ENCODE measurements at regions not wholly inside any gene's neighbourhood (a gene's known extent, or its start where the extent isn't known, plus 50 kb on each side); places are given as distances from the start of the nearest gene placed in this dataset.

DNA sequence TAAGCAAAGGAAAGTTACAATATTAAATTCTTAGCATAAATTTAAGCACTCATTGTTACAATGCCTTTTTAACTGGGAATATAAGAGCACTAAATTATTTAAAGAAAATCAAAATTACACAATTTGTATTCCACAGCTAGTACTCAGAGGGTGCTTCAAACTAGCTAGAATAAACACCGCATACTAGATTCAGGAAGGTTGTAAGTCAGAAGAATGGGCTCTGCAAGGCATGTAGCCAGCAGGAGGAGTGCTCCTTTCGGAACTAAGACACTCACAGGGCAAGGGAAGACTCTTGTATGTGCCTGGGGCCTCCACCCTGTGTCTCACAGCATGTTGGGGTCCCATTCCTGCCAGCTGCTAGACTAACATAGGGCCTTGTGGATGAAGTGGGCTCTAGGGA, 327.7 kb upstream of the ALCAM start:
- TF ChIP-seq, protein P1, sequence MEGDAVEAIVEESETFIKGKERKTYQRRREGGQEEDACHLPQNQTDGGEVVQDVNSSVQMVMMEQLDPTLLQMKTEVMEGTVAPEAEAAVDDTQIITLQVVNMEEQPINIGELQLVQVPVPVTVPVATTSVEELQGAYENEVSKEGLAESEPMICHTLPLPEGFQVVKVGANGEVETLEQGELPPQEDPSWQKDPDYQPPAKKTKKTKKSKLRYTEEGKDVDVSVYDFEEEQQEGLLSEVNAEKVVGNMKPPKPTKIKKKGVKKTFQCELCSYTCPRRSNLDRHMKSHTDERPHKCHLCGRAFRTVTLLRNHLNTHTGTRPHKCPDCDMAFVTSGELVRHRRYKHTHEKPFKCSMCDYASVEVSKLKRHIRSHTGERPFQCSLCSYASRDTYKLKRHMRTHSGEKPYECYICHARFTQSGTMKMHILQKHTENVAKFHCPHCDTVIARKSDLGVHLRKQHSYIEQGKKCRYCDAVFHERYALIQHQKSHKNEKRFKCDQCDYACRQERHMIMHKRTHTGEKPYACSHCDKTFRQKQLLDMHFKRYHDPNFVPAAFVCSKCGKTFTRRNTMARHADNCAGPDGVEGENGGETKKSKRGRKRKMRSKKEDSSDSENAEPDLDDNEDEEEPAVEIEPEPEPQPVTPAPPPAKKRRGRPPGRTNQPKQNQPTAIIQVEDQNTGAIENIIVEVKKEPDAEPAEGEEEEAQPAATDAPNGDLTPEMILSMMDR (IDR thresholded peaks at IDR 0.05; ENCODE audit: low read depth, low read length, missing control alignments), result no peak
- DNase-seq (ENCODE audit: extremely low read depth, low read depth), result no peak
- no peak overlapping the region for H3K4me3 ChIP-seq (replicated peaks; ENCODE audit: low read depth, low read length)

DNA sequence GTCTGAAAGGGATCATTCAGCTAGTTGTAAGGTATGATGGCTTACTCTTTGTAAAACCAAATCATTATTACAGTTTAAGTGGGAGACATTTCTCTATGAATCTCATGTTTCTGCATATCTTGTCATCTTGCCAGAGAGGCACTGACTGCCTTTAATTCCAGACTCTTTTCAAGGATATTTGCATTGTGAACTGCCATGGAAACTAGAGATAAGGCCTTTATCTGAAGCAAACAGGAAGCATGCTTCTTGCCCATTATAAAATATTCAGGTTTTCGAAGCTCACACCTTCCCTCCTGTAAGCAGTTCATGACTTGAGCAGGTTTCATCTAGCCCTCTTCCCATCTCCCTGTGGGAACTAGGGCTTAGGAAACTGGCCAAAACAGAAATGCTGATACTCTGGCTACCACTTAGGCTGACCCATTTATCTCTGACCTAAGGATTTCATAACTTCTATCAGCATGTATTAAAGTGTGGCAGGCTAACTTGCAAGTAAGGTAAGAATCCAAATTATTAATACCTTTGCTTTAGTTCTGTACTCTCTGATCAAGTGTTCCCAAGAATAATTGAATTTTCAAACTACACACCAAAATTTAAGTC, 326.6 kb upstream of the ALCAM start:
- no peak for DNase-seq (ENCODE audit: extremely low read depth, low read depth)
- H3K4me3 ChIP-seq (replicated peaks; ENCODE audit: low read depth, low read length), result no peak overlapping the region
- TF ChIP-seq, protein P1 (IDR thresholded peaks at IDR 0.05; ENCODE audit: low read depth, low read length, missing control alignments), result no peak

DNA sequence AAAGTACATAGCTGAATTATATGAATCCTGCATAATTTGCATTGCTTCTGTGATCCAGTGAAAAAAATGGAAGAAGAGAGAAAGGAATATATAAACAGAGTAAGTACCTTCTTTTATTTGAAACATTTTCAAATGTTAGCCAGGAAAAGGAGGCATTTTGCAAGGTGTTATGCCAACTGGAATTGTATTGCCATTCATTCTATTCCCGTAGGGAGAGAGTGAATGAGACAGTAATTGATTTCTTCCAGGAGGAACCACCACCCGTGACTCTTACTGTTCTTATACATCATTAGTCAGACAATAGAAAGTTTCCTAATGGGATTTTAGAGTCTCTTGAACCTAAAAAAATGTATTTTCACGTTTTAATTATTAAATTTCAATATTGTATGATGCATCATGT, 324.1 kb upstream of the ALCAM start:
- DNase-seq (ENCODE audit: extremely low read depth, low read depth), result no peak
- TF ChIP-seq, protein P1 (IDR thresholded peaks at IDR 0.05; ENCODE audit: low read depth, low read length, missing control alignments), result no peak
- H3K4me3 ChIP-seq (replicated peaks; ENCODE audit: low read depth, low read length), result no peak overlapping the region

DNA sequence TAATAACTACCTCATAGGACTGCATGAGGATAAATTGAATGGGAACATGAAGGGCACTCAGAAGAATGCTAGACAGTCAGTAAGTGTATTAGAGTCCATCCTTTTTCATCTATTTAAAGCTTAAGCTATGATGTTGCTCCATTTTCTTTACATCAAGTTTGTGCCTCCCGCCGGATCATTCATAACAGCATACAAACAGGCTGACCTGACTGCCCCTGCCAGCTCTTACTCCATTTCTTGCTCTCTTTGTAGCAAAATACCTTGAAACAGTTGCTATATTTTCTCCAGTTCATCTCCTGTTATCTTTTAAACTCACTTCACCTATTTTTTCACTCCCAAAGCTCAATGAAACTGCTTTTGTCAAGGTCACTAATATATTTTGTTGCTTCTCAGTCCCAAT, 315.6 kb upstream of the ALCAM start:
- TF ChIP-seq, protein P1 (IDR thresholded peaks at IDR 0.05; ENCODE audit: low read depth, low read length, missing control alignments), result no peak
- DNase-seq (ENCODE audit: extremely low read depth, low read depth), result no peak
- no peak overlapping the region for H3K4me3 ChIP-seq (replicated peaks; ENCODE audit: low read depth, low read length)

DNA sequence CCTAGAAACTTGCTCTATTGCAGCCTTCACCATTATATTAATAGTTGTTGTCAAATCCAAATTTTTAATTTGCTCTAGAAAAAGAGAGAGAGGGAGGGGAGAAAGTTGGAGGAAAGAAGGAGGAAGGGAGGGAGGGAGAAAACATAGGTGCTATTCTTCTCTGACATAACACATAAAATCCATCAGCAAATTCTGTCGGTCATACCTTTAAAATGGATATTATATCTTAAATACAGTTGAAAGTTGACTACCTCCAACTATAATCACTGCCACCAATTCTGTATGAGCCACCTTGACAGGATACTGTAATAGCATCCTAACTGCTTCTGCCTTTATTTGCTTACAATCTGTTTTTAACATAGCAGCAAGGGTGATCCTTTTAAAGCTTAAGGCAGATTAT, 314.7 kb upstream of the ALCAM start:
- TF ChIP-seq, protein P1 (IDR thresholded peaks at IDR 0.05; ENCODE audit: low read depth, low read length, missing control alignments), result no peak
- no peak for DNase-seq (ENCODE audit: extremely low read depth, low read depth)
- no peak overlapping the region for H3K4me3 ChIP-seq (replicated peaks; ENCODE audit: low read depth, low read length)

DNA sequence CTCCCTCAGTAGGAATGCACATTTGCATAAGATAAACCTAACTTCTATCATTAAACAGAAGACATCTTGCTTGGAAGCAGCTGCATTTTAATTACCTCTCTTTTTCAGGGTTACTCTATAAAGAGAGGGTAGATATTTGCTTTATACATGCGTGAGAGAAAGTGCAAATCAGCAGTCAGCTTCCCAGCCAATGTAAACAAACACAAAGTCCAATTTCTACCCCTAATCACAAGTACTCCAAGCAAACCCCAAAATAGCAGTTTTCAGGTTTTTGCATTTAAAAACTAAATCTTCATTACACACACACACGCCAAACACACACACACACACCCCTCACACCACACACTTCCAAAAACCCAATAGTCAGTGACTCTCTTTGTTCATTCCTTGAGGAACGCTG, 303.9 kb upstream of the ALCAM start:
- TF ChIP-seq, protein P1 (IDR thresholded peaks at IDR 0.05; ENCODE audit: low read depth, low read length, missing control alignments), result no peak
- no peak for DNase-seq (ENCODE audit: extremely low read depth, low read depth)
- H3K4me3 ChIP-seq (replicated peaks; ENCODE audit: low read depth, low read length), result no peak overlapping the region

Data from HFF-Myc (cell line).